Neuronal stem cell (in vitro differentiated cells): ENCODE measurements at regions not wholly inside any gene's neighbourhood (a gene's known extent, or its start where the extent isn't known, plus 50 kb on each side); places are given as distances from the start of the nearest gene placed in this dataset.

Source experiments
- DNase-seq: peaks from one replicate; pipeline ENCODE4 v3.0.0-alpha.2; 2013; ENCODE audit warnings: low spot score
- H2AFZ ChIP-seq: one replicate; pipeline ENCODE4 v1.6.1; 2013; ENCODE audit warnings: mild to moderate bottlenecking, low read length, inconsistent platforms
- H2AK5ac ChIP-seq: 2 replicates; pipeline ENCODE4 v1.6.1; 2013; ENCODE audit warnings: low read depth, mild to moderate bottlenecking, inconsistent platforms, low read length, moderate library complexity, mixed read lengths
- H2BK120ac ChIP-seq: 2 replicates; pipeline ENCODE4 v1.6.1; 2013; ENCODE audit warnings: low read depth, mild to moderate bottlenecking, inconsistent platforms, low read length, moderate library complexity, mixed read lengths
- H2BK12ac ChIP-seq: one replicate; pipeline ENCODE4 v1.6.1; 2013; ENCODE audit warnings: low read length, inconsistent platforms
- H2BK15ac ChIP-seq: 2 replicates; pipeline ENCODE4 v1.6.1; 2013; ENCODE audit warnings: mild to moderate bottlenecking, low read length, inconsistent platforms, mixed read lengths
- H2BK5ac ChIP-seq: one replicate; pipeline ENCODE4 v1.6.1; 2013; ENCODE audit warnings: inconsistent platforms, mild to moderate bottlenecking, low read length, moderate library complexity
- H3K14ac ChIP-seq: one replicate; pipeline ENCODE4 v1.6.1; 2013; ENCODE audit warnings: low read length, inconsistent platforms
- H3K18ac ChIP-seq: 2 replicates; pipeline ENCODE4 v1.6.1; 2013; ENCODE audit warnings: low read length, inconsistent platforms
- H3K23ac ChIP-seq: 2 replicates; pipeline ENCODE4 v1.6.1; 2013; ENCODE audit warnings: low read depth, mild to moderate bottlenecking, mixed read lengths, low read length, inconsistent platforms; ENCODE audit not compliant: poor library complexity
- H3K27ac ChIP-seq: replicated peaks from 3 replicates; pipeline ENCODE4 v1.5.1; 2013; ENCODE audit warnings: low read length, inconsistent platforms
- H3K27me3 ChIP-seq, 3 experiments: 2 replicates each; pipeline ENCODE4 v1.6.1; 2013; ENCODE audit warnings: low read length in 3 of 3, mild to moderate bottlenecking in 2 of 3, inconsistent platforms in 1 of 3, low read depth in 1 of 3, mixed read lengths in 1 of 3, moderate library complexity in 1 of 3; ENCODE audit not compliant: control insufficient read depth in 3 of 3, insufficient read depth in 3 of 3
- H3K36me3 ChIP-seq, 2 donors: replicated peaks in 1 of 2; 2 replicates each; pipeline ENCODE4 v1.6.1; 2013; ENCODE audit warnings: low read length in 2 of 2; ENCODE audit not compliant: control insufficient read depth in 2 of 2, insufficient read depth in 2 of 2
- H3K4ac ChIP-seq: 2 replicates; pipeline ENCODE4 v1.6.1; 2013; ENCODE audit warnings: inconsistent platforms, mild to moderate bottlenecking, low read length, moderate library complexity
- H3K4me1 ChIP-seq, 2 donors: 1 replicate in 1 of 2; 2 replicates in 1 of 2; pipeline ENCODE4 v1.6.1; 2013; ENCODE audit warnings: low read length in 2 of 2, low read depth in 1 of 2; ENCODE audit not compliant: control insufficient read depth in 2 of 2, insufficient read depth in 1 of 2
- H3K4me2 ChIP-seq: one replicate; pipeline ENCODE4 v1.6.1; 2013; ENCODE audit warnings: mild to moderate bottlenecking, low read length, inconsistent platforms; ENCODE audit not compliant: insufficient read depth, poor library complexity, severe bottlenecking
- H3K4me3 ChIP-seq, 2 donors: 2 replicates each; pipeline ENCODE4 v1.5.1; 2013; ENCODE audit warnings: low read length in 2 of 2, mild to moderate bottlenecking in 2 of 2, inconsistent platforms in 1 of 2, moderate library complexity in 1 of 2
- H3K79me1 ChIP-seq: one replicate; pipeline ENCODE4 v1.6.1; 2013; ENCODE audit warnings: low read depth, mild to moderate bottlenecking, inconsistent platforms, low read length, moderate library complexity
- H3K9ac ChIP-seq: one replicate; pipeline ENCODE4 v1.6.1; 2013; ENCODE audit warnings: mild to moderate bottlenecking, low read depth, low read length, inconsistent platforms; ENCODE audit not compliant: poor library complexity
- H3K9me3 ChIP-seq, 2 donors: replicated peaks in 1 of 2; 2 replicates each; pipeline versions ENCODE3 to v1.6.1; 2013; ENCODE audit warnings: low read length in 2 of 2, mild to moderate bottlenecking in 2 of 2, inconsistent platforms in 1 of 2, low read depth in 1 of 2, mixed read lengths in 1 of 2, moderate library complexity in 1 of 2; ENCODE audit not compliant: control insufficient read depth in 2 of 2, insufficient read depth in 1 of 2
- H4K8ac ChIP-seq: one replicate; pipeline ENCODE4 v1.6.1; 2013; ENCODE audit warnings: low read depth, mild to moderate bottlenecking, inconsistent platforms, low read length, moderate library complexity
- H4K91ac ChIP-seq: one replicate; pipeline ENCODE4 v1.6.1; 2013; ENCODE audit warnings: low read length, low read depth, mild to moderate bottlenecking, inconsistent platforms; ENCODE audit not compliant: poor library complexity
- WGBS, 2 donors: extraction: QIAGEN DNeasy Blood & Tissue Kit; methylation state at CpG; one replicate each; pipeline ENCODE4 v1.1.7; 2013; ENCODE audit warnings: missing lambda C conversion rate in 2 of 2, mixed read lengths in 1 of 2; ENCODE audit not compliant: insufficient read length in 2 of 2, insufficient replicate concordance in 1 of 2; ENCODE audit errors: extremely low coverage in 2 of 2; 5-methylcytosine and 5-hydroxymethylcytosine counted together

- H3K27me3 ChIP-seq: no peaks in the 10 kb centered on the region
- no peak overlapping the region for H4K8ac ChIP-seq
- no peaks in the 10 kb centered on the region for H3K79me1 ChIP-seq
- no peak overlapping the region for H3K14ac ChIP-seq
- H3K4me1 ChIP-seq: peaks cover under 1 to 1% of the 10 kb centered on the region in 2 donors
- no peak for DNase-seq
- no peak overlapping the region for H3K9ac ChIP-seq
- no peak overlapping the region for H3K4ac ChIP-seq
- H3K9me3 ChIP-seq: peaks cover 0 to 2% of the 10 kb centered on the region in 2 donors
- H3K4me2 ChIP-seq: no peak overlapping the region
- no peak overlapping the region for H3K4me3 ChIP-seq
- H2BK12ac ChIP-seq: no peak overlapping the region
- H2BK15ac ChIP-seq: no peak overlapping the region
- no peak overlapping the region for H2BK5ac ChIP-seq
- H3K23ac ChIP-seq: no peak overlapping the region
- no peak overlapping the region for H2AK5ac ChIP-seq
- no peak overlapping the region for H2BK120ac ChIP-seq
- no CpG with 5 or more reads among the region's 1 CpG for WGBS, 2 donors
- no peak overlapping the region for H3K27ac ChIP-seq
- no peaks in the 10 kb centered on the region for H3K36me3 ChIP-seq
- H4K91ac ChIP-seq: no peak overlapping the region
- H3K18ac ChIP-seq: no peak overlapping the region
- no peak overlapping the region for H2AFZ ChIP-seq
Observed at GRCh38 chr3:31422237-31422636, 110.5 kb upstream of the STT3B start.

DNA sequence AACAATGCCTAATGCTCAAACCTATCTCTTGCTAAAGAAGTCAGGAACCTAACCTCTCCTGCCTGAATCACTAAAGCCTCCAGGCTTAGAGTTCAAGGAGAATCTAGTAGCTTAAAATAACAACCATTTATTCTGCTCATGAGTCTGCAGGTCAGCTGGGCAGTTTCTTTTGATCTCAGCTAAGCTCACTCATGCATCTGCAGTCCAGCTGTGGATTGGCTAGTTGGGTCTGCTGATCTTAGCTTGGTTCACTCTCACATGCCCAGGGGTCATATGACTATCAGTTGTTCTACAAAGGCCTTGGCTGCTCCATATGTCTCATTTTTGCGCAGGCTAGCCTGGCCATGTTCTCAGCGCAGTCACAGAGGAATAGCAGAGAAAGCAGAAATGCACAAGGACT, 109.2 kb upstream of the STT3B start:
- no peak for DNase-seq
- Histone ChIP-seq H3K9ac (no peak overlapping the region), H3K18ac (no peak overlapping the region), H3K23ac (no peak overlapping the region), H3K27me3 (no peaks in the 10 kb centered on the region), H2BK15ac (no peak overlapping the region), H3K4me1 (peaks cover 0 to 1% of the 10 kb centered on the region in 2 donors), H2AK5ac (no peak overlapping the region), H2AFZ (peak overlapping the region; percentile 70), H2BK120ac (no peak overlapping the region), H4K8ac (no peak overlapping the region), H3K79me1 (no peaks in the 10 kb centered on the region), H3K9me3 (peaks cover 0 to 2% of the 10 kb centered on the region in 2 donors), H3K14ac (no peak overlapping the region), H3K4me3 (no peak overlapping the region), H3K36me3 (no peaks in the 10 kb centered on the region), H2BK12ac (no peak overlapping the region), H3K27ac (no peak overlapping the region), H2BK5ac (no peak overlapping the region), H4K91ac (no peak overlapping the region), H3K4me2 (no peak overlapping the region), H3K4ac (no peak overlapping the region)
- no CpG with 5 or more reads among the region's 2 CpGs for WGBS, 2 donors

DNA sequence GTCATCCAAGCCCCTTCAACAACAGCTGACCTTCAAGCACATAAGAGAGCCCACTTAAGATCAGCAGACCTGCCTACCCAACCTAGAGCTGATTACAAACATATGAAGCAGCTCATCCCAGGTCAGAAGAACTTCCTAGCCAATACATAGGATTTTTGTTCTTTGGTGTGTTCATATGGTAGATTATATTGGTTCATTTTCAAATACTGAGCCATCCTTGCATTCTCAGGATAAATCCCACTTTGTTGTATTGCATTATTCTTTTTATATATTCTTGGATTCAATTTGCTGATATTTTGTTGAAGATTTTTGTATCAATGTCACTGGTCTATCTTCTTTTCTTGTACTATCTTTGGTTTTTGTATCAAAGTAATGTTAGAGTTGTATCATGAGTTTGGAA, 107.3 kb upstream of the STT3B start:
- Histone ChIP-seq H3K4me1 (peaks cover 0 to under 1% of the 10 kb centered on the region in 2 donors), H2BK5ac (no peak overlapping the region), H3K27me3 (no peaks in the 10 kb centered on the region), H2BK12ac (no peak overlapping the region), H4K8ac (no peak overlapping the region), H3K18ac (no peak overlapping the region), H3K9ac (no peak overlapping the region), H3K4me3 (no peak overlapping the region), H3K79me1 (no peaks in the 10 kb centered on the region), H3K4me2 (no peak overlapping the region), H3K23ac (no peak overlapping the region), H4K91ac (no peak overlapping the region), H2AFZ (no peak overlapping the region), H3K36me3 (no peaks in the 10 kb centered on the region), H3K27ac (no peak overlapping the region), H3K14ac (no peak overlapping the region), H2AK5ac (no peak overlapping the region), H2BK120ac (no peak overlapping the region), H2BK15ac (no peak overlapping the region), H3K9me3 (peaks cover 0 to 2% of the 10 kb centered on the region in 2 donors), H3K4ac (no peak overlapping the region)
- no peak for DNase-seq

DNA sequence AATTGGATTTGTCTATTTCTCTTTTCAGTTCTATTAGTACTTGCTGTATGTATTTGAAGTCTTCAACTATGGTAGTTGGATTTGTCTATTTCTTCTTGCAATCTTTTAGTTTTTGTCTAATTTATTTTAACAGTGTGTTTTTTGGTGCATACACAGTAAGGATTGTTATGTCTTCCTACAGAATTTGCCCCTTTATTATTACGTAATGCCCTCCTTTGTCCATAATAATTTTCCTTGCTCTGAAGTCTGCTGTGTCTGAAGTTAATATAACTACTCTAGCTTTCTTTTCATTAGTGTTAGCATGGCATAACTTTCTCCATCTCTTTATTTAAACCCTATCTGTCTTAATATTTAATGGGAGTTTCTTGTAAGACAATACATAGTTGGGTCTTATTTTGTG, 105.1 kb upstream of the STT3B start:
- Histone ChIP-seq H3K4me1 (no peaks in the 10 kb centered on the region), H3K18ac (no peak overlapping the region), H2AK5ac (no peak overlapping the region), H3K4ac (no peak overlapping the region), H3K27ac (no peak overlapping the region), H3K23ac (no peak overlapping the region), H3K4me2 (no peak overlapping the region), H3K36me3 (no peaks in the 10 kb centered on the region), H3K9ac (no peak overlapping the region), H3K27me3 (no peaks in the 10 kb centered on the region), H3K79me1 (no peaks in the 10 kb centered on the region), H2AFZ (no peak overlapping the region), H3K9me3 (peaks cover 0 to 2% of the 10 kb centered on the region in 2 donors), H2BK5ac (no peak overlapping the region), H3K4me3 (no peak overlapping the region), H4K91ac (no peak overlapping the region), H3K14ac (no peak overlapping the region), H2BK15ac (no peak overlapping the region), H2BK12ac (no peak overlapping the region), H2BK120ac (no peak overlapping the region), H4K8ac (no peak overlapping the region)
- no CpG with 5 or more reads among the region's 1 CpG for WGBS, 2 donors
- no peak for DNase-seq
